HFFc6 (cell line): ENCODE measurements at regions not wholly inside any gene's neighbourhood (a gene's known extent, or its start where the extent isn't known, plus 50 kb on each side); places are given as distances from the start of the nearest gene placed in this dataset.

ENCODE experiments used
- DNase-seq: peaks from one replicate; pipeline ENCODE4 v3.0.0-alpha.2; 2018
- H3K27ac Mint-ChIP-seq: 2 replicates; pipeline ENCODE4 v1.8.0; 2020; ENCODE audit warnings: mild to moderate bottlenecking, mixed read lengths
- H3K27me3 Mint-ChIP-seq: 2 replicates; pipeline ENCODE4 v1.8.0; 2021; ENCODE audit warnings: mild to moderate bottlenecking, moderate library complexity, mixed read lengths; ENCODE audit not compliant: insufficient read depth
- H3K36me3 Mint-ChIP-seq: 2 replicates; pipeline ENCODE4 v1.8.0; 2021; ENCODE audit warnings: low read depth, mixed read lengths
- H3K4me1 Mint-ChIP-seq: 2 replicates; pipeline ENCODE4 v1.8.0; 2020; ENCODE audit warnings: low read depth, mixed read lengths
- H3K4me3 Mint-ChIP-seq: 2 replicates; pipeline ENCODE4 v1.8.0; 2020; ENCODE audit warnings: mild to moderate bottlenecking, moderate library complexity, mixed read lengths
- H3K9me3 Mint-ChIP-seq: 2 replicates; pipeline ENCODE4 v1.8.0; 2020; ENCODE audit warnings: mild to moderate bottlenecking, mixed read lengths
- CTCF ChIP-seq: fragments of 200-600 bp; sonication (generic); IDR thresholded peaks from 2 replicates; pipeline ENCODE4 v1.5.0; 2021; ENCODE audit warnings: antibody characterized with exemption, mild to moderate bottlenecking

- no peaks in the 10 kb centered on the region for H3K27me3 Mint-ChIP-seq
- peaks cover 56% of the 10 kb centered on the region for H3K4me1 Mint-ChIP-seq
- H3K4me3 Mint-ChIP-seq: peak overlapping the region; percentile 12
- H3K36me3 Mint-ChIP-seq: no peaks in the 10 kb centered on the region
- H3K9me3 Mint-ChIP-seq: no peaks in the 10 kb centered on the region; the same call in 1 of the 2 replicates
- peak overlapping the region; percentile 79 for H3K27ac Mint-ChIP-seq
- no peak for TF ChIP-seq CTCF
- DNase-seq: peak; percentile 78
These were observed 247.8 kb upstream of the PEX5L start for GRCh38 chr3:180284331-180285110.

- Mint-ChIP-seq H3K9me3 (no peaks in the 10 kb centered on the region; the same call in 1 of the 2 replicates), H3K27me3 (no peaks in the 10 kb centered on the region), H3K4me3 (no peak overlapping the region), H3K27ac (no peak overlapping the region), H3K4me1 (peaks cover 37% of the 10 kb centered on the region), H3K36me3 (no peaks in the 10 kb centered on the region)
- no peak for DNase-seq
- no peak for TF ChIP-seq CTCF
These were observed 251.0 kb upstream of the PEX5L start for GRCh38 chr3:180287703-180288102.

DNA sequence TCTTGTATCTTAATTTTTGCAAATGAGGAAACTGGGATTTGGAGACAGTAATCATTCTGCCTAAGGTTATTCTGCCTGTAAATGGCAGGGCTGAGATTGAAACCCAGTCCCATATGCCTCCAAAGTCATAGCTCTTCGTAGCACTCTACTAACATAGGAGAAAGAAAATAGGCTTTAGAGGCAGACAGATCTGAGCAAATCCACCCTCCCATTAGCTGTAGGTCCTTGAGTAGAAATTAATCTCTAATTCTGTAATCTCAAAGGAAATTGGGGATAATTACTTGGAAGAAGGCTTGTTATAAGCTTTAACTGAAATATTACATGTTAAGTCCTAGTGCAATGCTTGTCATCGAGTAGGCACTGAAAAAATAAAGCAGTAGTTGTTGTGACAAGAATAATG, 252.1 kb upstream of the PEX5L start:
- no peak for TF ChIP-seq CTCF
- peaks cover 26% of the 10 kb centered on the region for H3K4me1 Mint-ChIP-seq
- H3K27me3 Mint-ChIP-seq: no peaks in the 10 kb centered on the region
- no peaks in the 10 kb centered on the region for H3K36me3 Mint-ChIP-seq
- no peak overlapping the region for H3K4me3 Mint-ChIP-seq
- H3K27ac Mint-ChIP-seq: no peak overlapping the region
- no peak for DNase-seq
- H3K9me3 Mint-ChIP-seq: no peaks in the 10 kb centered on the region; the same call in 1 of the 2 replicates

DNA sequence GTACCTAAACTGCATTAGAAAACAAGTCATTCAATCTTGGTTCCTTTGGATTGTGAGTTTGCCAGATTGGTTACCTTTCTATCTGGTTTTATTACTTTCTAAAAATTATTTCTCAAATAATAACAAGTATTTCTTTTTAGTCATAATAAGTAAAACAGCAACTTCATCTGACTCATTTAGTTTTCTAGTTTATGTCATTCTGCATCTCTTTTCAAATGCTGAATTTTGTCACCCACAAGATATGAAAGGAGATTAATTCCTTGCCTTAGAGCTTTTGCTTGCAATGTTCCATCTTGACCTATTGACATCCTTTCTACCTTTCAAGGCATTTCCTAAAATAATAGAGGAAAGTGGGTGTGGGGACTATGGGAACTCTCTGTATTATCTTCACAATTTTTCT, 253.6 kb upstream of the PEX5L start:
- no peak overlapping the region for H3K4me3 Mint-ChIP-seq
- no peak for TF ChIP-seq CTCF
- H3K27me3 Mint-ChIP-seq: no peaks in the 10 kb centered on the region
- H3K27ac Mint-ChIP-seq: no peak overlapping the region
- H3K9me3 Mint-ChIP-seq: no peaks in the 10 kb centered on the region; the same call in 1 of the 2 replicates
- H3K4me1 Mint-ChIP-seq: peaks cover 15% of the 10 kb centered on the region
- no peaks in the 10 kb centered on the region for H3K36me3 Mint-ChIP-seq
- DNase-seq: no peak

DNA sequence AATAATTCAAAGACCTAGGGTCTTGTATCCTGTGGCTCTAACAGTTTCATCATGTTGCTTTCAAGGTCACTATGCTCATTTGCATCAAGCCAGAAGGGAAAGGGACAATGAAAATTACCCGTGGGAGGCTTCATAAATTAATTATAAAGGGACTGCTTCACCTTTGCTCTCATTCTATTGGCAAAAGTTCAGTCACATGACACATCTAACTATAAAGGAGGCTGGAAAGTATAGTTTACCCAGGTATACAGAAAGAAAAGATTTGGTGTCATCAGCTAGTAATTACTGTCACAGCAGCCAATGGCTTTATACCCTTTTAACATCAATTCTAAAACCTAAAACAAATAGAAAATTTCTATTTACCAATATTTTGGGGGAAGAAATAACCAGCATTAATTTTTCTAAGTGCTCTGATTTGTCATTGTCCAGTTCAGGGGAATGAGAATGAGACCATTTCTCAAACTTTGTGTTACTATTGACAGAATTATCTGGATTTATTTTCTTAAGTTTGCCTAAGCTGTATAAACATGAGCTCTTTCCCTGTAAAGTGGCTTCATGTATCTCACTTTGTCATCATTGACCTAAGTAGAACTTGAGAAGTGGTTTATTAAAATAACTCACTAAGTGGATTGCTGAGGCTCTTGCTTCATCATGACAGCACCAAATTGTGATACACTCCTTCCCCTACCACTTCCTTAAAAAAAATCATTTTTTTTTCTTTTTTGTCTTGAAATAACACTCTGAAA, 257.7 kb upstream of the PEX5L start:
- H3K9me3 Mint-ChIP-seq: no peaks in the 10 kb centered on the region
- no peaks in the 10 kb centered on the region for H3K36me3 Mint-ChIP-seq
- no peak for DNase-seq
- TF ChIP-seq CTCF: no peak
- no peak overlapping the region for H3K4me3 Mint-ChIP-seq
- no peak overlapping the region for H3K27ac Mint-ChIP-seq
- peaks cover 27% of the 10 kb centered on the region for H3K4me1 Mint-ChIP-seq
- no peaks in the 10 kb centered on the region for H3K27me3 Mint-ChIP-seq
